PC-3 (cell line): ENCODE measurements at regions not wholly inside any gene's neighbourhood (a gene's known extent, or its start where the extent isn't known, plus 50 kb on each side); places are given as distances from the start of the nearest gene placed in this dataset.

Experiments
- CTCF ChIP-seq: fragments of 300-600 bp; sonication (generic); conservative IDR thresholded peaks from 2 replicates; pipeline ENCODE4 v1.5.1; 2017; ENCODE audit warnings: antibody characterized with exemption, low read depth, mild to moderate bottlenecking, low read length
- EZH2 ChIP-seq: fragments of 300-600 bp; sonication (generic); IDR thresholded peaks from one replicate; pipeline ENCODE4 v1.6.1; 2017; ENCODE audit warnings: antibody characterized with exemption, mild to moderate bottlenecking, low read length; ENCODE audit not compliant: unreplicated experiment
- EZH2phosphoT487 ChIP-seq: fragments of 300-600 bp; sonication (generic); IDR thresholded peaks from 2 replicates; pipeline ENCODE4 v1.6.1; 2018; ENCODE audit warnings: mild to moderate bottlenecking, antibody characterized with exemption, low read length, borderline replicate concordance

DNA sequence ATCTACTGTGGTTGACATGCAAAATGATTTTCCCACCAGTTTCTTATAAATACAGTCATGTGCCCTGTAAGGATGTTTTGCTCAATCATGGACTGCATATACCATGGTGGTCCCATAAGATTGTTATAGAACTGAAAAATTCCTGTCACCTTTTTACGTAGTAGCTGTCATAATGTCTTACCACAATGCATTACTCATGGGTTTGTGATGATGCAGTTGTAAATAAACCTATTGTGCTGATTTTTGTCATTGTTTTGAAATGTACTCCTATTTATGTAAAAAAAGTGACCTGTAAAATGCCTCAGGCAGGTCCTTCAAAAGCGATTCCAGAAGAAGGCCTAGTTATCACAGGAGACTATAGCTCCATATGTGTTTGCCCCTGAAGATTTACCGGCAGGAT lies 695.4 kb upstream of the KIF2B start:
- TF ChIP-seq CTCF (no peak), EZH2 (no peak), EZH2phosphoT487 (no peak)
